SJSA1 (cell line): ENCODE measurements at regions not wholly inside any gene's neighbourhood (a gene's known extent, or its start where the extent isn't known, plus 50 kb on each side); places are given as distances from the start of the nearest gene placed in this dataset.
"Not testable (repeated sequence)": the region's sequence is repeated elsewhere in the genome, so short reads cannot be mapped to it uniquely, and the experiment has no call there.

ENCODE experiments used
- DNase-seq, 2 experiments: peaks; one replicate each; pipeline ENCODE4 v3.0.0-alpha.2; 2015 to 2020; ENCODE audit warnings: low spot score in 2 of 2, low read depth in 1 of 2
- H3K27ac ChIP-seq: fragments of 250-450 bp; sonication (Bioruptor Pico); 2 replicates; pipeline ENCODE4 v1.5.1; 2020; ENCODE audit warnings: mild to moderate bottlenecking, moderate library complexity
- H3K27me3 ChIP-seq: fragments of 250-450 bp; sonication (Bioruptor Pico); replicated peaks from 2 replicates; pipeline ENCODE4 v1.5.1; 2020; ENCODE audit warnings: mild to moderate bottlenecking, moderate library complexity
- H3K36me3 ChIP-seq: fragments of 250-450 bp; sonication (Bioruptor Pico); 2 replicates; pipeline ENCODE4 v1.5.1; 2020; ENCODE audit warnings: mild to moderate bottlenecking
- H3K4me1 ChIP-seq: fragments of 250-450 bp; sonication (Bioruptor Pico); replicated peaks from 2 replicates; pipeline ENCODE4 v1.6.1; 2021; ENCODE audit warnings: mild to moderate bottlenecking
- H3K4me3 ChIP-seq: fragments of 250-450 bp; sonication (Bioruptor Pico); 2 replicates; pipeline ENCODE4 v1.5.1; 2020; ENCODE audit warnings: mild to moderate bottlenecking
- H3K9me3 ChIP-seq: fragments of 250-450 bp; sonication (Bioruptor Pico); replicated peaks from 2 replicates; pipeline ENCODE4 v1.5.1; 2020; ENCODE audit warnings: mild to moderate bottlenecking

DNA sequence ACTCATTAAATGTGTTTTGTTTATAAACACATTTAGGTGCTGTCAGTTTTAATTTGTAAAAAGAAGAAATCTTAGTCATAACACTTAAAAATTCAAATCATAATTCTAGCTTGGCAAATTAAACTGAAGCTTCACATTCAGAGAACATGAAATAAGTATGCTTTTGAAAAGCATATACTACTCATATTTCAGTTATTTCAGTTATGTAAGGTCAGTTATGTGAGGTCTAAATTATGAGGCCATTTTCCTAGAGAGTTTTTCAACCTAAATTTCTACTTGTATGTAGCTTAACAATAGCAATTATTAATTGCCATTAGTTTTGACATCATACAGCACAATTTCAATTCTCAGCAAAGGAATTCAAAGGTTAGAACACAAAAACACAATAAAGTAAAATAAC, 465.0 kb downstream of the PLOD2 start:
- H3K9me3 ChIP-seq = no peaks in the 10 kb centered on the region

GRCh38 chr3:145698250-145698649, 462.7 kb downstream of the PLOD2 start:
- Histone ChIP-seq H3K4me3 (no peak overlapping the region), H3K27me3 (no peaks in the 10 kb centered on the region), H3K4me1 (no peaks in the 10 kb centered on the region), H3K36me3 (no peaks in the 10 kb centered on the region), H3K27ac (no peak overlapping the region), H3K9me3 (no peaks in the 10 kb centered on the region)
- no peak for DNase-seq

More for the DNA sequence above, 465.0 kb downstream of the PLOD2 start:
- H3K4me1 ChIP-seq = no peaks in the 10 kb centered on the region
- no peak for DNase-seq
- H3K27me3 ChIP-seq = no peaks in the 10 kb centered on the region
- H3K36me3 ChIP-seq = no peaks in the 10 kb centered on the region
- no peak overlapping the region for H3K4me3 ChIP-seq
- no peak overlapping the region for H3K27ac ChIP-seq

- no peaks in the 10 kb centered on the region for H3K9me3 ChIP-seq
- H3K27me3 ChIP-seq = no peaks in the 10 kb centered on the region
- no peaks in the 10 kb centered on the region for H3K4me1 ChIP-seq
- H3K27ac ChIP-seq = no peak overlapping the region
- no peak overlapping the region for H3K4me3 ChIP-seq
- no peaks in the 10 kb centered on the region for H3K36me3 ChIP-seq
- DNase-seq = no peak
Measured at GRCh38 chr3:145698749-145699148, 462.2 kb downstream of the PLOD2 start.

DNA sequence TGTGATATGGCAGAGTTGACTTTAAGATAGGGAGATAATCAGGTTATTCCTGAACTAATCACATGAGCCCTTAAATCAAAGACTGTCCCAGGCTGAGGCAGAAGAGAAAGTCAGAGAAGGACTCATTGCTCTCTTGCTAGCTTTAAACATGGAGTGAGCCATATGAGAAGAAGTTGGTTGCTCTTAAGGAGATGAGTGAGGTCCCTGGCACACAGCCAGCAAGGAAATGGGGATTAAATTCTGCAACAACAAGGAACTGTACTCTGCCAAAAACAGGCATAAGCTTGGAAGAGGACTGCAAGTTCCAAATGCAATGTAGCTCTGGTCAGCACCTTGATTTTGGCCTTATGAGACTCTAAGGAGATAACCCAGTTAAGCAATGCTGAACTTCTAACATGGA, 457.0 kb downstream of the PLOD2 start:
- Histone ChIP-seq H3K4me1 (no peaks in the 10 kb centered on the region), H3K9me3 (no peaks in the 10 kb centered on the region), H3K36me3 (no peaks in the 10 kb centered on the region), H3K27ac (no peak overlapping the region), H3K27me3 (no peaks in the 10 kb centered on the region), H3K4me3 (no peak overlapping the region)
- no peak for DNase-seq

DNA sequence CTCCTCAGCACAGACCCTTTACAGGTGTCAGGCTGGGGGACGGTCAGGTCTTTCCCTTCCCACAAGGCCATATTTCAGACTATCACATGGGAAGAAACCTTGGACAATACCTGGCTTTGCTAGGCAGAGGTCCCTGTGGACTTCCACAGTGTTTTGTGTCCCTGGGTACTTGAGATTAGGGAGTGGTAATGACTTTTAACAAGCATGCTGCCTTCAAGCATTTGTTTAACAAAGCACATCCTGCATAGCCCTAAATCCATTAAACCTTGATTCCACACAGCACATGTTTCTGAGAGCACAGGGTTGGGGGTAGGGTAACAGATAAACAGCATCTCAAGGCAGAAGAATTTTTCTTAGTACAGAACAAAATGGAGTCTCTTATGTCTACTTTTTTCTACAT, 451.2 kb downstream of the PLOD2 start:
- H3K27me3 ChIP-seq, H3K9me3 ChIP-seq, H3K36me3 ChIP-seq, H3K27ac ChIP-seq, DNase-seq, H3K4me3 ChIP-seq, H3K4me1 ChIP-seq: not testable (repeated sequence)

DNA sequence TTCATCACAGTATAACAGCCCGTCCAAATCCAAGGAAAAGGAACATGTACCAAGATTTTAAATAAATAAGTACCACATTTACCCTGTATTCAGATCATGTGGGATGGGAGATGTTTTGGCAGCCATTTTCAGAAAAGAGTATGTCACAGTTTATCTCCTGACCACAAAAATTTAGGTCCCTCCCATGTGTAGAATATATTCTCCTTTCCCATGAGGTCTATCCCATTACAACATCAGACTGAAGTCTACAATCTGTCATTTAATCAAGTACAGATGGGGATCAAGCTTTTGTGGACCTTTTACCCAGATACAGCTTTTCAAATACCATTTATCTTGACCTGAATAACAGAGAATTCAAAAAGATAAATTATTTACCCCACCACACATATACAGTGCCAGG, 444.5 kb downstream of the PLOD2 start:
- no peaks in the 10 kb centered on the region for H3K4me1 ChIP-seq
- no peak for DNase-seq

DNA sequence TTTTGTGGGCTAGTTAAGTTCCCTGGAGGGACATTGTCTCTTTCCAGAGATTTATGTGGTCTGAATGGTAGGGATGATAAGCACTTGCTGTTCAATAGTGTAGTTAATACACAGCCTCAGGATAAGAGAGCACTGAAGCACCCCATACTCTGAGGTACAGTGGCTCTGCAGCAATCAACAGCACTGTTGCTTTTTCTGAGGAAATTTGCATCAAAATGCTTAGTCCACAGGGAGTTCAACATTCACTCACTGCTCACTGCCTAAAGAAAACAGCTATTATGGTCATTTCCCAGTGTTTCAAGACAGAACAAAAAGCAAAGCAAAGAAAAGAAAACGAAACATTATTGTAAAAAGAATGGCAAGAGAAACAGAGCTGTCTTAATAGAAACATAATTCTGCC, 441.9 kb downstream of the PLOD2 start:
- Histone ChIP-seq H3K27ac (no peak overlapping the region), H3K36me3 (no peaks in the 10 kb centered on the region), H3K27me3 (no peaks in the 10 kb centered on the region), H3K9me3 (no peaks in the 10 kb centered on the region), H3K4me1 (no peaks in the 10 kb centered on the region), H3K4me3 (no peak overlapping the region)
- DNase-seq = no peak

More for the DNA sequence above, 444.5 kb downstream of the PLOD2 start:
- H3K4me3 ChIP-seq = no peak overlapping the region
- H3K9me3 ChIP-seq = no peaks in the 10 kb centered on the region
- H3K36me3 ChIP-seq = no peaks in the 10 kb centered on the region
- H3K27ac ChIP-seq = no peak overlapping the region
- H3K27me3 ChIP-seq = no peaks in the 10 kb centered on the region

GRCh38 chr3:145721273-145721805, 439.6 kb downstream of the PLOD2 start:
- H3K4me1 ChIP-seq = no peaks in the 10 kb centered on the region
- H3K27me3 ChIP-seq = no peaks in the 10 kb centered on the region
- H3K9me3 ChIP-seq = no peaks in the 10 kb centered on the region
- no peak overlapping the region for H3K27ac ChIP-seq
- no peak overlapping the region for H3K4me3 ChIP-seq
- DNase-seq = no peak
- H3K36me3 ChIP-seq = no peaks in the 10 kb centered on the region

GRCh38 chr3:145721815-145722214, 439.2 kb downstream of the PLOD2 start:
- Histone ChIP-seq H3K9me3 (no peaks in the 10 kb centered on the region), H3K36me3 (no peaks in the 10 kb centered on the region), H3K27me3 (no peaks in the 10 kb centered on the region), H3K27ac (no peak overlapping the region), H3K4me1 (no peaks in the 10 kb centered on the region), H3K4me3 (no peak overlapping the region)
- no peak for DNase-seq

DNA sequence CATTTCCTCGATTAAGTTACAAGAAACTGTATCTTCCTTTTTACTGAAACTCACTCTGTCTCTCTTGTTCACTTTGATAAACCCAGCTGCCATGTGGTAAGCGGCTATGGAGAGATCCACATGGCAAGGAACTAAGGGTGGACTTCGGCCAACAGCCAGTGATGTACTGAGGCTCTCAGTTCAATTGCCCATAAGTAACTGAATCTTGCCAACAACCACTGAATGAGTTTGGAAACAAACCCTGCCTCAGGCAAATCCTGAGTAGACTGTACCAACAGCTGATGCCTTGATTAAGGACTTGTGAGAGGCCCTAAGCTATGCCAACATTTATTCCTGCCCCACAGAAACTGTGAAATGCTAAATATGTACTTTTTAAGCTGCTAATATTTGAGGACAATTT, 433.5 kb downstream of the PLOD2 start:
- Histone ChIP-seq H3K36me3 (no peaks in the 10 kb centered on the region), H3K4me1 (no peaks in the 10 kb centered on the region), H3K27ac (no peak overlapping the region), H3K27me3 (no peaks in the 10 kb centered on the region), H3K4me3 (no peak overlapping the region), H3K9me3 (no peaks in the 10 kb centered on the region)
- no peak for DNase-seq

DNA sequence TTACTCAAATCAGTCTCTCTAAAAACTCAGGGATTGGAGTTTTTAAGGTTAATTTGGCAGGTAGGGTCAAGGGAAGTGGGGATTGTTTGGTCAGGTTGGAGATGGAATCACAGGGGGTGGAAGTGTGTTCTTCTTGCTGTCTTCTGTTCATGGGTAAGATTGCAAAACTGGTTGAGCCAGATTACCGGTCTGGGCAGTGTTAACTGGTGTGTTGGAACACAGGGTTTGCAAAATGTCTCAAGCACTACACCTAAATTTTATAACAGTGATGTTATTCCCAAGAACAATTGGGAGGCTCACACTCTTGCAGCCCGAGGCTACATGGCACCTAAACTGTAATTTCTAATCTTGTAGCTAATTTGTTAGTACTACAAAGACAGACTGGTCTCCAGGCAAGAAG, 425.4 kb downstream of the PLOD2 start:
- no peak for DNase-seq
- H3K4me1 ChIP-seq = no peaks in the 10 kb centered on the region
- H3K36me3 ChIP-seq = no peaks in the 10 kb centered on the region
- no peak overlapping the region for H3K27ac ChIP-seq
- H3K27me3 ChIP-seq = no peaks in the 10 kb centered on the region
- H3K9me3 ChIP-seq = no peaks in the 10 kb centered on the region
- no peak overlapping the region for H3K4me3 ChIP-seq

DNA sequence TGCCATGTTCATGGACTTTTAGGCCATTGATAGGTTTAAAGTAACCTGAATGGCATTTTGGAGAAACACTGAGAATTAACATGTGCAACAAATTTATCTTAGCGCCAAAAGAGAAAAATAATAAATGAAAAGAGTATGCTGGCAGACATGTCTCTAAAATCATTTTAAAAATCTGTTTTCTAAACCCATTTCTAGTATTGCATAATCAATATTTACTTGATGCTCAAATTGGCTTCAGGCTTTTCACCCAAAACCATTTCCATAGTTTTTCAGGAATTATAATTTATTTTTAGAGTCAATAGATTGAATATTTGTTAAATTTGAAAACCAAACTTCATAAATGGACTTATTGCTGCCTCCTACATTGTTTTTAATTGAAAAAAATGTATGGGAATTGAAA, 423.0 kb downstream of the PLOD2 start:
- H3K9me3 ChIP-seq = no peaks in the 10 kb centered on the region
- H3K4me1 ChIP-seq = no peaks in the 10 kb centered on the region
- DNase-seq = no peak
- no peak overlapping the region for H3K27ac ChIP-seq
- H3K27me3 ChIP-seq = no peaks in the 10 kb centered on the region
- H3K4me3 ChIP-seq = no peak overlapping the region
- H3K36me3 ChIP-seq = no peaks in the 10 kb centered on the region

- Histone ChIP-seq H3K9me3 (no peaks in the 10 kb centered on the region), H3K4me1 (no peaks in the 10 kb centered on the region), H3K27ac (no peak overlapping the region), H3K27me3 (no peaks in the 10 kb centered on the region), H3K36me3 (no peaks in the 10 kb centered on the region), H3K4me3 (no peak overlapping the region)
- DNase-seq = no peak
Measured at GRCh38 chr3:145739926-145740325, 421.1 kb downstream of the PLOD2 start.

DNA sequence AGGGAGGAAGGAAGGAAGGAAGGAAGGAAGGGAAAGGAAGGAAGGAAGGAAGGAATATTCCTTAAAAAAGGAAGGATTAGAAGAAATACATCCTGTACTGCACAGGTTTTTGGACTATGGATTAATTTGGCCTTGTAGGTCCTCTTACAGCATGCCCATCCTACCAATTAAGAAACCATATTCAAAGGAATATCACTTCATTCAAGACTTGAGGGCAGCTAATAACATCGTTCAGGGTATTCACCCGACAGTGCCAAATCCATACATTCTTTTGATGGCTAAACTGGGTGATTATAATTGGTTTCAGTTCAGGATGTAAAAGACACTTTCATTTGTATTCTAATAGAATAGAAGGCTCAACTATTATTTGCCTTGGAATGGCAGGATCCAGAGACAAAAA, 410.3 kb downstream of the PLOD2 start:
- Histone ChIP-seq H3K4me1 (no peaks in the 10 kb centered on the region), H3K4me3 (no peak overlapping the region), H3K9me3 (no peaks in the 10 kb centered on the region), H3K27ac (no peak overlapping the region), H3K27me3 (no peaks in the 10 kb centered on the region; the same call in 1 of the 2 replicates), H3K36me3 (no peaks in the 10 kb centered on the region)
- no peak for DNase-seq

- no peak for DNase-seq
- no peaks in the 10 kb centered on the region for H3K36me3 ChIP-seq
- H3K27ac ChIP-seq = no peak overlapping the region
- H3K27me3 ChIP-seq = no peaks in the 10 kb centered on the region; the same call in 1 of the 2 replicates
- no peaks in the 10 kb centered on the region for H3K9me3 ChIP-seq
- no peaks in the 10 kb centered on the region for H3K4me1 ChIP-seq
- H3K4me3 ChIP-seq = no peak overlapping the region
Measured at GRCh38 chr3:145752576-145752975, 408.4 kb downstream of the PLOD2 start.
